CD4-positive, CD25-positive, alpha-beta regulatory T cell (primary cell): ENCODE measurements at regions not wholly inside any gene's neighbourhood (a gene's known extent, or its start where the extent isn't known, plus 50 kb on each side); places are given as distances from the start of the nearest gene placed in this dataset.

Experiments
- ATAC-seq, 2 donors: fragments of 150-1000 bp; cut with Tn5 transposase; one replicate each; pipeline ENCODE4 v1.10.0; 2021; ENCODE audit warnings: low read depth in 2 of 2, moderate number of reproducible peaks in 2 of 2, moderate library complexity in 1 of 2
- DNase-seq, 3 donors: peaks; one replicate each; pipeline versions ENCODE4 v3.0.0 to v3.0.0-alpha.2; 2012 to 2022; ENCODE audit warnings: mixed read lengths in 1 of 3
- H3K27ac ChIP-seq: one replicate; pipeline ENCODE4 v1.7.0; 2013; ENCODE audit warnings: mild to moderate bottlenecking, low read length; ENCODE audit not compliant: insufficient read depth, poor library complexity, severe bottlenecking
- H3K27me3 ChIP-seq: one replicate; pipeline ENCODE4 v1.7.0; 2013; ENCODE audit warnings: low read length; ENCODE audit not compliant: control insufficient read depth, insufficient read depth
- H3K36me3 ChIP-seq: one replicate; pipeline ENCODE4 v1.7.0; 2013; ENCODE audit warnings: mild to moderate bottlenecking, low read length, moderate library complexity; ENCODE audit not compliant: control insufficient read depth, insufficient read depth
- H3K4me1 ChIP-seq: 2 replicates; pipeline ENCODE4 v1.7.0; 2013; ENCODE audit warnings: mild to moderate bottlenecking, low read length; ENCODE audit not compliant: insufficient read depth, control insufficient read depth, poor library complexity, severe bottlenecking
- H3K4me3 ChIP-seq: one replicate; pipeline ENCODE4 v1.7.0; 2013; ENCODE audit warnings: low read depth, mild to moderate bottlenecking, low read length, moderate library complexity
- H3K9me3 ChIP-seq, 2 experiments: 1 replicate in 1 of 2; 2 replicates in 1 of 2; pipeline ENCODE4 v1.7.0; 2013; ENCODE audit warnings: low read length in 2 of 2, mild to moderate bottlenecking in 1 of 2, moderate library complexity in 1 of 2; ENCODE audit not compliant: control insufficient read depth in 2 of 2
- H3K27ac Mint-ChIP-seq, 3 donors: one replicate each; pipeline ENCODE4 v1.8.0; 2020 to 2022; ENCODE audit warnings: mild to moderate bottlenecking in 3 of 3, mixed read lengths in 3 of 3, moderate library complexity in 2 of 3
- H3K27me3 Mint-ChIP-seq: one replicate; pipeline ENCODE4 v1.8.0; 2022; ENCODE audit warnings: mild to moderate bottlenecking, mixed read lengths
- H3K36me3 Mint-ChIP-seq: one replicate; pipeline ENCODE4 v1.8.0; 2020; ENCODE audit warnings: mixed read lengths
- H3K4me1 Mint-ChIP-seq, 4 donors: one replicate each; pipeline ENCODE4 v1.8.0; 2020 to 2022; ENCODE audit warnings: mixed read lengths in 4 of 4, mild to moderate bottlenecking in 1 of 4
- H3K4me3 Mint-ChIP-seq, 4 donors: one replicate each; pipeline ENCODE4 v1.8.0; 2020 to 2022; ENCODE audit warnings: mild to moderate bottlenecking in 4 of 4, mixed read lengths in 4 of 4, moderate library complexity in 3 of 4
- H3K9me3 Mint-ChIP-seq, 7 donors: one replicate each; pipeline ENCODE4 v1.8.0; 2020 to 2022; ENCODE audit warnings: mixed read lengths in 7 of 7, mild to moderate bottlenecking in 3 of 7, moderate library complexity in 2 of 7

GRCh38 chr5:29894668-29895067, 1298.8 kb upstream of the CDH6 start:
- Histone ChIP-seq H3K4me1 (no peaks in the 10 kb centered on the region), H3K4me3 (no peak overlapping the region), H3K36me3 (no peaks in the 10 kb centered on the region), H3K27ac (no peak overlapping the region), H3K9me3 (no peaks in the 10 kb centered on the region), H3K27me3 (no peaks in the 10 kb centered on the region)
- peaks cover 0 to 32% (median 6%) of the 10 kb centered on the region in 7 donors for H3K9me3 Mint-ChIP-seq
- no peaks in the 10 kb centered on the region for H3K4me1 Mint-ChIP-seq
- no peak for ATAC-seq
- no peaks in the 10 kb centered on the region for H3K27me3 Mint-ChIP-seq
- no peak for DNase-seq
- no peaks in the 10 kb centered on the region for H3K36me3 Mint-ChIP-seq
- H3K4me3 Mint-ChIP-seq, result no peak overlapping the region
- H3K27ac Mint-ChIP-seq, result peak overlapping the region in 1 of 3 donors; percentile 58

DNA sequence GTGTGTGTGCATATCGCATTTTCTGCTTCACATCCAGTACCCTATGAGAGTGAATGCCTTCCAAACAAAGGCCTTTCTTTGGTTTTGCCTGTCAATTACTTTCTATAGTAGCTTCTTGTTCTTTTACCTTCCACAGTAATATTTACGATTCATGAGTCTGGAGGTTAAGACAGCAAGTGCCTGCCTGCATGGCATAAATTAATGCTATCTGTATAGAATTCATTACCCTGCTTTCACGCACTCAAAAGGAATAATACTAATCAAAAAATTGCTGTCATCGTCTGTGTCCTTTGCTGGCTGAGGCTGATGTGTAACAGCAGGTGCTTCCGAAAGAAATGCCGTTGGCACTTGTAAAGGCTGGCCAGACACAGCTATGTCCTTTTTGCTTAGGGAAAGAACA, 1304.4 kb upstream of the CDH6 start:
- no peak overlapping the region for H3K4me3 Mint-ChIP-seq
- Histone ChIP-seq H3K27me3 (no peaks in the 10 kb centered on the region), H3K27ac (no peak overlapping the region), H3K4me3 (no peak overlapping the region), H3K36me3 (no peaks in the 10 kb centered on the region), H3K9me3 (peaks cover 0 to 4% of the 10 kb centered on the region in 2 experiments), H3K4me1 (no peaks in the 10 kb centered on the region)
- no peak overlapping the region for H3K27ac Mint-ChIP-seq
- no peaks in the 10 kb centered on the region for H3K4me1 Mint-ChIP-seq
- ATAC-seq (no peak), DNase-seq (no peak)
- H3K36me3 Mint-ChIP-seq, result no peaks in the 10 kb centered on the region
- H3K9me3 Mint-ChIP-seq, result peaks cover 0 to 36% (median 6%) of the 10 kb centered on the region in 7 donors
- H3K27me3 Mint-ChIP-seq, result no peaks in the 10 kb centered on the region

DNA sequence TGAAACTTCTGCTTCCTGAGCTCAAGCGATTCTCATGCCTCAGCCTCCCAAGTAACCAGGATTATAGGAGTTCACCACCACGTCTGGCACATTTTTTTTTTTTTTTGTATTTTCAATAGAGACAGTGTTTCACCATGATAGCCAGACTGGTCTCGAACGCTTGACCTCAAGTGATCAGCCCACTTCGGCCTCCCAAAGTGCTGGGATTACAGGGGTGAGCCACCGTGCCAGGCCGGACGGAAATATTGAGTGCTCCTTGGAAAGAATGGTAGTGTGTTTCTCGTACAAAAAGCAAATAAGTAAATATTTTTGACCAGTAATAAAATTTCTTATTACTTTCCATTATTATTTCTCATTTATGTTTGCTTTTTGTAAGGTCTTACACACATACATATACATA, 1307.9 kb upstream of the CDH6 start:
- H3K9me3 Mint-ChIP-seq, result peaks cover 0 to 35% (median 9%) of the 10 kb centered on the region in 7 donors
- ATAC-seq, result no peak
- H3K4me3 ChIP-seq, result no peak overlapping the region
- H3K36me3 Mint-ChIP-seq, result no peaks in the 10 kb centered on the region
- no peaks in the 10 kb centered on the region for H3K4me1 Mint-ChIP-seq
- H3K27ac Mint-ChIP-seq, result no peak overlapping the region
- H3K4me1 ChIP-seq, result no peaks in the 10 kb centered on the region
- DNase-seq, result no peak
- no peaks in the 10 kb centered on the region for H3K27me3 Mint-ChIP-seq
- H3K4me3 Mint-ChIP-seq, result no peak overlapping the region
- H3K27me3 ChIP-seq, result no peaks in the 10 kb centered on the region
- peaks cover 0 to 4% of the 10 kb centered on the region in 2 experiments for H3K9me3 ChIP-seq
- H3K27ac ChIP-seq, result no peak overlapping the region
- H3K36me3 ChIP-seq, result no peaks in the 10 kb centered on the region

- ATAC-seq (no peak), DNase-seq (no peak)
- Histone ChIP-seq H3K9me3 (peaks cover 2 to 4% of the 10 kb centered on the region in 2 experiments), H3K36me3 (no peaks in the 10 kb centered on the region), H3K27ac (no peak overlapping the region), H3K27me3 (no peaks in the 10 kb centered on the region), H3K4me3 (no peak overlapping the region), H3K4me1 (no peaks in the 10 kb centered on the region)
- H3K27ac Mint-ChIP-seq, result no peak overlapping the region
- H3K36me3 Mint-ChIP-seq, result no peaks in the 10 kb centered on the region
- H3K4me3 Mint-ChIP-seq, result no peak overlapping the region
- peaks cover 0 to 38% (median 8%) of the 10 kb centered on the region in 7 donors for H3K9me3 Mint-ChIP-seq
- H3K27me3 Mint-ChIP-seq, result no peaks in the 10 kb centered on the region
- no peaks in the 10 kb centered on the region for H3K4me1 Mint-ChIP-seq
Observed at GRCh38 chr5:29882036-29882435, 1311.5 kb upstream of the CDH6 start.

- Histone ChIP-seq H3K9me3 (peaks cover 0 to 2% of the 10 kb centered on the region in 2 experiments), H3K4me3 (no peak overlapping the region), H3K27me3 (no peaks in the 10 kb centered on the region), H3K27ac (no peak overlapping the region), H3K36me3 (no peaks in the 10 kb centered on the region), H3K4me1 (no peaks in the 10 kb centered on the region)
- H3K4me1 Mint-ChIP-seq, result no peaks in the 10 kb centered on the region
- H3K36me3 Mint-ChIP-seq, result no peaks in the 10 kb centered on the region
- DNase-seq (no peak), ATAC-seq (no peak)
- no peaks in the 10 kb centered on the region for H3K27me3 Mint-ChIP-seq
- peaks cover 0 to 38% (median 7%) of the 10 kb centered on the region in 7 donors for H3K9me3 Mint-ChIP-seq
- H3K27ac Mint-ChIP-seq, result no peak overlapping the region
- H3K4me3 Mint-ChIP-seq, result no peak overlapping the region
Observed at GRCh38 chr5:29879401-29879800, 1314.1 kb upstream of the CDH6 start.

- Histone ChIP-seq H3K36me3 (no peaks in the 10 kb centered on the region), H3K27ac (no peak overlapping the region), H3K9me3 (peaks cover 0 to 2% of the 10 kb centered on the region in 2 experiments), H3K4me3 (no peak overlapping the region), H3K4me1 (no peaks in the 10 kb centered on the region), H3K27me3 (no peaks in the 10 kb centered on the region)
- no peak overlapping the region for H3K27ac Mint-ChIP-seq
- no peaks in the 10 kb centered on the region for H3K4me1 Mint-ChIP-seq
- no peak for DNase-seq
- H3K4me3 Mint-ChIP-seq, result no peak overlapping the region
- H3K9me3 Mint-ChIP-seq, result peaks cover 0 to 39% (median 5%) of the 10 kb centered on the region in 7 donors
- H3K36me3 Mint-ChIP-seq, result no peaks in the 10 kb centered on the region
- no peak for ATAC-seq
- H3K27me3 Mint-ChIP-seq, result no peaks in the 10 kb centered on the region
Observed at GRCh38 chr5:29878599-29878998, 1314.9 kb upstream of the CDH6 start.

- peaks cover 0 to 12% (median 6%) of the 10 kb centered on the region in 7 donors for H3K9me3 Mint-ChIP-seq
- DNase-seq, result no peak
- Histone ChIP-seq H3K9me3 (no peaks in the 10 kb centered on the region), H3K27ac (no peak overlapping the region), H3K4me3 (no peak overlapping the region), H3K27me3 (no peaks in the 10 kb centered on the region), H3K36me3 (no peaks in the 10 kb centered on the region), H3K4me1 (no peaks in the 10 kb centered on the region)
- no peaks in the 10 kb centered on the region for H3K4me1 Mint-ChIP-seq
- no peaks in the 10 kb centered on the region for H3K27me3 Mint-ChIP-seq
- H3K27ac Mint-ChIP-seq, result no peak overlapping the region
- ATAC-seq, result no peak
- no peaks in the 10 kb centered on the region for H3K36me3 Mint-ChIP-seq
- H3K4me3 Mint-ChIP-seq, result no peak overlapping the region
Observed at GRCh38 chr5:29867155-29867554, 1326.3 kb upstream of the CDH6 start.

DNA sequence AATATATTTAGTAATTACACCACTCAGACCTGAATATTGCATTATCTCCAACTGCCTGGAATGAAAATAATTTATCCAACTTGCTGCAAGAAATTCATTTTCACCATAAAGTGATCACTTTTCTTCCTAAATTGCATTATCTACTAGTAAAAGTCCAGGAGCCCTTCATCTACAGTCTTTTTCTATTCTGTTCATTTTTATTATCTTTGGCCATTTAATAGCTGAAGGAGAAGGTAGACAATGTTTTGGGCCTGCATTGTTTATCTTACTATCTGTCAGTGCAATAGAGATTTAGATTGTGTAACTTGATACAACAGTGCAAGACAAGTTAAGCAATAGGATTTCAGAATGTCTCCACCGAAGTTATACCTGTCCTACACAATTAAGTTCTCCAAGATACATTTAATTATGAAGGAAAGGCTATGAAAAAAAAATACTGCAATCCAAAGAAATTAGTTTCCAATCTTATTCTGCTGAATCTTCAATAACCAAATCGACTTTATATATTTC, 1339.7 kb upstream of the CDH6 start:
- no peak for ATAC-seq

More for the DNA sequence above, 1339.7 kb upstream of the CDH6 start:
- DNase-seq, result no peak
- Histone ChIP-seq H3K27ac (no peak overlapping the region), H3K36me3 (no peaks in the 10 kb centered on the region), H3K4me3 (no peak overlapping the region), H3K27me3 (no peaks in the 10 kb centered on the region), H3K4me1 (no peaks in the 10 kb centered on the region), H3K9me3 (peaks cover 0 to 14% of the 10 kb centered on the region in 2 experiments)
- H3K4me3 Mint-ChIP-seq, result no peak overlapping the region
- H3K36me3 Mint-ChIP-seq, result no peaks in the 10 kb centered on the region
- H3K4me1 Mint-ChIP-seq, result no peaks in the 10 kb centered on the region
- H3K27me3 Mint-ChIP-seq, result no peaks in the 10 kb centered on the region
- H3K9me3 Mint-ChIP-seq, result peaks cover 0 to 27% (median 6%) of the 10 kb centered on the region in 7 donors
- H3K27ac Mint-ChIP-seq, result no peak overlapping the region
